ENCODE measurements at regions not wholly inside any gene's neighbourhood (a gene's known extent, or its start where the extent isn't known, plus 50 kb on each side); places are given as distances from the start of the nearest gene placed in this dataset.

DNA sequence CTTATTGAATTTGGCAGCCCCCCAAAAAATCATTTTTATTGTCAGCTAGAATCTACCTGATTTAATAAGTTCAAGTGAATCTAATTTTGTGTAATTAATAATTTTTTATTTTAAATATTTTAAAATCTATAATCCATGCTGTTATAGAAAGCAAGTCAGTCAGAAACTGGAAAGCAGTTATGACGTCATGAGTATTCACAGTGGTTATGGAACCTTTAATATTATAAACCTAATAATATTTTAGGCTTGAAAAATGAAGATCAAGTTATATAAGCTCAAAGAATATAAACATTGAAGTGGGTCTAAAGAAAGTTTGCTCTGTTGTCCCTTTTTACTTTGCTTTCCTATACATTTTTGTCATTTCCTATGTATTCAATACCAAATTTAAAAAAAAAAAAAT, 1075.1 kb upstream of the EPHA7 start:
- TF ChIP-seq, protein P1, sequence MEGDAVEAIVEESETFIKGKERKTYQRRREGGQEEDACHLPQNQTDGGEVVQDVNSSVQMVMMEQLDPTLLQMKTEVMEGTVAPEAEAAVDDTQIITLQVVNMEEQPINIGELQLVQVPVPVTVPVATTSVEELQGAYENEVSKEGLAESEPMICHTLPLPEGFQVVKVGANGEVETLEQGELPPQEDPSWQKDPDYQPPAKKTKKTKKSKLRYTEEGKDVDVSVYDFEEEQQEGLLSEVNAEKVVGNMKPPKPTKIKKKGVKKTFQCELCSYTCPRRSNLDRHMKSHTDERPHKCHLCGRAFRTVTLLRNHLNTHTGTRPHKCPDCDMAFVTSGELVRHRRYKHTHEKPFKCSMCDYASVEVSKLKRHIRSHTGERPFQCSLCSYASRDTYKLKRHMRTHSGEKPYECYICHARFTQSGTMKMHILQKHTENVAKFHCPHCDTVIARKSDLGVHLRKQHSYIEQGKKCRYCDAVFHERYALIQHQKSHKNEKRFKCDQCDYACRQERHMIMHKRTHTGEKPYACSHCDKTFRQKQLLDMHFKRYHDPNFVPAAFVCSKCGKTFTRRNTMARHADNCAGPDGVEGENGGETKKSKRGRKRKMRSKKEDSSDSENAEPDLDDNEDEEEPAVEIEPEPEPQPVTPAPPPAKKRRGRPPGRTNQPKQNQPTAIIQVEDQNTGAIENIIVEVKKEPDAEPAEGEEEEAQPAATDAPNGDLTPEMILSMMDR (IDR thresholded peaks at IDR 0.05; ENCODE audit: poor library complexity, severe bottlenecking): no peak
- TF ChIP-seq REST (IDR thresholded peaks at IDR 0.05; ENCODE audit: borderline replicate concordance) (no peak), EP300 (conservative IDR thresholded peaks at IDR 0.05; ENCODE audit: poor library complexity, severe bottlenecking) (no peak), POLR2AphosphoS5 (IDR thresholded peaks at IDR 0.05) (no peak), EZH2 (IDR thresholded peaks at IDR 0.05; ENCODE audit: borderline replicate concordance, insufficient read depth, low read length, poor library complexity, severe bottlenecking) (no peak), TAF1 (IDR thresholded peaks at IDR 0.05; ENCODE audit: low read depth) (no peak)

Data from neural cell (in vitro differentiated cells).